DOHH2 (cell line): ENCODE measurements at regions not wholly inside any gene's neighbourhood (a gene's known extent, or its start where the extent isn't known, plus 50 kb on each side); places are given as distances from the start of the nearest gene placed in this dataset.

ENCODE experiments used
- H3F3A ChIP-seq: fragments of 200-600 bp; sonication (generic), shearing (Covaris generic); 2 replicates; pipeline ENCODE4 v1.6.0; 2016; ENCODE audit warnings: antibody characterized with exemption, mild to moderate bottlenecking; ENCODE audit not compliant: control insufficient read depth, insufficient read depth
- H3K27ac ChIP-seq: fragments of 200-600 bp; sonication (generic); 2 replicates; pipeline ENCODE4 v1.5.1; 2014; ENCODE audit warnings: low read depth, mild to moderate bottlenecking, low read length, moderate library complexity
- H3K27me3 ChIP-seq: fragments of 200-600 bp; sonication (generic); 2 replicates; pipeline ENCODE4 v1.6.1; 2014; ENCODE audit warnings: mild to moderate bottlenecking, low read length, mixed read lengths; ENCODE audit not compliant: control insufficient read depth
- H3K36me3 ChIP-seq: fragments of 200-600 bp; sonication (generic); 2 replicates; pipeline ENCODE4 v1.6.1; 2014; ENCODE audit warnings: mild to moderate bottlenecking, low read length, moderate library complexity, mixed read lengths; ENCODE audit not compliant: control insufficient read depth
- H3K4me1 ChIP-seq: fragments of 200-600 bp; sonication (generic); 2 replicates; pipeline ENCODE4 v1.6.1; 2014; ENCODE audit warnings: mild to moderate bottlenecking, low read length, mixed read lengths; ENCODE audit not compliant: control insufficient read depth
- H3K4me2 ChIP-seq: fragments of 200-600 bp; sonication (generic); 2 replicates; pipeline ENCODE4 v1.6.0; 2014; ENCODE audit warnings: mild to moderate bottlenecking, low read length, moderate library complexity
- H3K4me3 ChIP-seq: fragments of 200-600 bp; sonication (generic); 2 replicates; pipeline ENCODE4 v1.5.1; 2014; ENCODE audit warnings: mild to moderate bottlenecking, low read length, mixed read lengths
- H3K79me2 ChIP-seq: fragments of 200-600 bp; sonication (generic); 2 replicates; pipeline ENCODE4 v1.6.1; 2014; ENCODE audit warnings: mild to moderate bottlenecking, low read length, mixed read lengths; ENCODE audit not compliant: control insufficient read depth
- H3K9me2 ChIP-seq: fragments of 200-600 bp; sonication (generic); replicated peaks from 2 replicates; pipeline ENCODE4 v1.6.1; 2014; ENCODE audit warnings: mild to moderate bottlenecking, low read length, mixed read lengths; ENCODE audit not compliant: control insufficient read depth
- H3K9me3 ChIP-seq: fragments of 200-600 bp; sonication (generic); 2 replicates; pipeline ENCODE4 v1.6.1; 2014; ENCODE audit warnings: antibody characterized with exemption, low read length, mixed read lengths; ENCODE audit not compliant: control insufficient read depth, insufficient read depth
- H4K20me1 ChIP-seq: fragments of 200-600 bp; sonication (generic); 2 replicates; pipeline ENCODE4 v1.6.0; 2014; ENCODE audit warnings: low read depth, mild to moderate bottlenecking, antibody characterized with exemption, low read length, moderate library complexity; ENCODE audit not compliant: control insufficient read depth, insufficient read depth
- EZH2phosphoT487 ChIP-seq: fragments of 200-600 bp; sonication (generic); IDR thresholded peaks from 2 replicates; pipeline ENCODE4 v1.6.1; 2017; ENCODE audit warnings: borderline replicate concordance, mild to moderate bottlenecking, antibody characterized with exemption, low read length, moderate library complexity, mixed read lengths
- TF ChIP-seq, protein P1 (sequence below): fragments of 200-600 bp; sonication (generic); IDR thresholded peaks from one replicate; pipeline ENCODE4 v1.5.1; 2014; ENCODE audit warnings: antibody characterized with exemption, mild to moderate bottlenecking, low read depth, low read length; ENCODE audit not compliant: poor library complexity, severe bottlenecking

DNA sequence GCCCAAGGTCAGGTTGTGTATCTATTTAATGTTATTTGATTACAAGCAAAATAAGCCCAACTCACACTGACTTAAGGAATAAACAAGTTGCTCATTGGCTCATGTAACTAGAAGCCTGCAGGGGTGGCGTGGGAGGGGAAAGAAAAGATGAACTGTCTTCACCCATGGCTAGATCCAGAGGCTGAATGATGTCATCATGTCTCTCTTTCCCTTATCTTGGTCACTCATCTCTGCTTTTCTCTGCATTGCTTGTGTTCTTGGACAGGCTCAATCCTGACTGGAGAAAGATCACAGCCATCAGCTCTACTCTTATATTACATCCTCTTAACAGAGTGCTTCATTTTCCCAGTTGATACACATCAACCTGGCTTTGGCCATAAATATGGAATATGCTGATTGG is 290.0 kb upstream of the DIAPH2 start:
- Histone ChIP-seq H3K36me3 (no peaks in the 10 kb centered on the region), H3K4me3 (no peak overlapping the region), H3K27me3 (no peaks in the 10 kb centered on the region), H3K9me2 (no peaks in the 10 kb centered on the region), H3K4me2 (no peak overlapping the region), H3K9me3 (no peaks in the 10 kb centered on the region), H3K27ac (no peak overlapping the region), H3K79me2 (no peaks in the 10 kb centered on the region), H4K20me1 (no peaks in the 10 kb centered on the region), H3K4me1 (no peaks in the 10 kb centered on the region), H3F3A (no peaks in the 10 kb centered on the region)
- no peak for TF ChIP-seq EZH2phosphoT487
- TF ChIP-seq, protein P1, sequence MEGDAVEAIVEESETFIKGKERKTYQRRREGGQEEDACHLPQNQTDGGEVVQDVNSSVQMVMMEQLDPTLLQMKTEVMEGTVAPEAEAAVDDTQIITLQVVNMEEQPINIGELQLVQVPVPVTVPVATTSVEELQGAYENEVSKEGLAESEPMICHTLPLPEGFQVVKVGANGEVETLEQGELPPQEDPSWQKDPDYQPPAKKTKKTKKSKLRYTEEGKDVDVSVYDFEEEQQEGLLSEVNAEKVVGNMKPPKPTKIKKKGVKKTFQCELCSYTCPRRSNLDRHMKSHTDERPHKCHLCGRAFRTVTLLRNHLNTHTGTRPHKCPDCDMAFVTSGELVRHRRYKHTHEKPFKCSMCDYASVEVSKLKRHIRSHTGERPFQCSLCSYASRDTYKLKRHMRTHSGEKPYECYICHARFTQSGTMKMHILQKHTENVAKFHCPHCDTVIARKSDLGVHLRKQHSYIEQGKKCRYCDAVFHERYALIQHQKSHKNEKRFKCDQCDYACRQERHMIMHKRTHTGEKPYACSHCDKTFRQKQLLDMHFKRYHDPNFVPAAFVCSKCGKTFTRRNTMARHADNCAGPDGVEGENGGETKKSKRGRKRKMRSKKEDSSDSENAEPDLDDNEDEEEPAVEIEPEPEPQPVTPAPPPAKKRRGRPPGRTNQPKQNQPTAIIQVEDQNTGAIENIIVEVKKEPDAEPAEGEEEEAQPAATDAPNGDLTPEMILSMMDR, result no peak

DNA sequence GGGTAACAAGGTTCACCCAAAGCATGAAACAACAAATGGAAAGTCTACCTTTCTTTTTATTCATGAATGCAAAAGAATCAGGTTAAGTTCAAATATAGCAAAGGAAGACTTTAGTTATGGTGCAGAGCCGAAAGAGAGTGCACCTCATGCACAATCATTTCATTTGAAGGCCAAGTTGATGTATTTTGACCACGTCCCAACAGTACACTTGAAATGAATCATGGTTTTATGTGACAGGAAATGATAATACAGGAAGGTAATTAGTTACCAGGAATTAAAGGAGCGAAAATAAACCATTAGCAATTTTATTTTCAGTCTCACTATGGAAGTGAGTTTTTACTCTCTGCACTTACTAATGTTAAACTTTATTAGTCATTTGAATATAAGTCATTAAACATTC is 281.2 kb upstream of the DIAPH2 start:
- Histone ChIP-seq H3K4me1 (no peaks in the 10 kb centered on the region), H3K79me2 (no peaks in the 10 kb centered on the region), H4K20me1 (no peaks in the 10 kb centered on the region), H3K36me3 (no peaks in the 10 kb centered on the region), H3F3A (no peaks in the 10 kb centered on the region), H3K9me2 (no peaks in the 10 kb centered on the region), H3K4me2 (no peak overlapping the region), H3K9me3 (no peaks in the 10 kb centered on the region), H3K27ac (no peak overlapping the region), H3K27me3 (no peaks in the 10 kb centered on the region), H3K4me3 (no peak overlapping the region)
- no peak for TF ChIP-seq EZH2phosphoT487
- TF ChIP-seq, protein P1, result no peak

DNA sequence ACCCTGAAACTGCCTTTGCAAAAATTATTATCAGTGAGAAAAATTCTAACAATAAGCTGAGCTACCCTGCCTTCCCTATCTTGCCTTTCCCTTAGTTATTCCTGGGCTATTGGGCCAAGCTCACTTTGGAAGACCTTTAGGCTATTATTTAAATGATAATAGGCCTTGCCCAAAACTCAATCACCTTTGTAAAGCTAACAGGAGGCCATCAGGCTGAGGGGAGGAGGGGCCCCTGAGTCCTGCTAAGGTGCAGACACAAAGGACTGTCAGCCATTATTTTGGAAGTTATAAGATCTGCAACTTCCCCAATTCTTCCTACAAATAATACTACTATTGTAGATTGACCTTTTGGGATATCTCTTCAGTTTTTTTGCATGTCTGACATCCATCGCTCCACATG is 278.8 kb upstream of the DIAPH2 start:
- Histone ChIP-seq H3K4me1 (no peaks in the 10 kb centered on the region), H3K9me2 (no peaks in the 10 kb centered on the region), H3K4me3 (no peak overlapping the region), H3K36me3 (no peaks in the 10 kb centered on the region), H3K27ac (no peak overlapping the region), H4K20me1 (no peaks in the 10 kb centered on the region), H3K4me2 (no peak overlapping the region), H3K79me2 (no peaks in the 10 kb centered on the region), H3K27me3 (no peaks in the 10 kb centered on the region), H3F3A (no peaks in the 10 kb centered on the region), H3K9me3 (no peaks in the 10 kb centered on the region)
- no peak for TF ChIP-seq EZH2phosphoT487
- TF ChIP-seq, protein P1, result no peak

DNA sequence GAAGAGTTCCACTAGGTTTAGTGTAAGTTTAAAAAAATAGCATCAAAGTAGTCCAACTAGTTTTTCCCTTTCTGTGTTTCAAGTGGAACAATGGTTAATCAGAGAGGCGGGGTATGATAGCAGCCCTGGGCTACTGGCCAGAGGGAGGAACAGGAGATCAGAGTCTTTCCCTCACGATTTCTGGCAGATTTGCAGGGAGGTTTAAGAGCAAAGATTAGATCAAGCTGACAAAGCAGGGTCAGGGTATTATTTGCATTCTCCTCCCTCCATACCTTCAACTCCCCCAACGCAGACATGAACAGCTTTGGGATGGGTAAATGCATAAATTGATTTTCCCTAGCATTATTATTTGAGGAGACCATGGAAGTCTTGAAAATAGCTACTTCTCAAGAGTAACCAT is 277.6 kb upstream of the DIAPH2 start:
- Histone ChIP-seq H3F3A (no peaks in the 10 kb centered on the region), H3K79me2 (no peaks in the 10 kb centered on the region), H3K4me2 (no peak overlapping the region), H3K27ac (no peak overlapping the region), H3K4me1 (no peaks in the 10 kb centered on the region), H4K20me1 (no peaks in the 10 kb centered on the region), H3K4me3 (no peak overlapping the region), H3K36me3 (no peaks in the 10 kb centered on the region), H3K9me2 (no peaks in the 10 kb centered on the region), H3K9me3 (no peaks in the 10 kb centered on the region), H3K27me3 (no peaks in the 10 kb centered on the region)
- TF ChIP-seq, protein P1, result no peak
- TF ChIP-seq EZH2phosphoT487, result no peak
